Hematopoietic multipotent progenitor cell treated with erythropoietin and hydrocortisone succinate and interleukin-3 and kit ligand, for 17 days (in vitro differentiated cells): ENCODE measurements at regions not wholly inside any gene's neighbourhood (a gene's known extent, or its start where the extent isn't known, plus 50 kb on each side); places are given as distances from the start of the nearest gene placed in this dataset.

ENCODE experiments used
- DNase-seq: peaks from one replicate; pipeline ENCODE4 v3.0.0-alpha.2; 2015; ENCODE audit warnings: low spot score

- DNase-seq = no peak
These were observed 372.5 kb upstream of the SYT4 start for GRCh38 chr18:43649649-43650357.

GRCh38 chr18:43650426-43650825 is 373.1 kb upstream of the SYT4 start:
- DNase-seq = no peak

DNA sequence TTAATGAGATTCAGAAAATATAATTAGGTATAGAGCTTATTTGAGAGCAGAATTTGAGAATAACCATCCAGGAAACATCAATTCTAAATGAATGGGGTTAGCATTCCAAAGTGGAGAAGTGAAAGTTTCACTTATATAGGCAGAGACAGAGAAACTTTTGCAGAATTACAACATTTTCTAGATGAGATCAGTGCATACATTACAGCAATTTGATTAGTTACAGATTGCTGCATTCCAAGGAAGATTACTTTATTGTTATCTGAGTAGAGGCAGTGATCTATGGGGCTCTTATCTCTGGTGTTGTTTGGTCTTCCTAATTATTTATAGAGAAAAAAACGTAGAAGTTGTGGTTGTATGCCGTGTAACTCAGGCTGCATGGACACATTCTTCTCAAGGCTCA is 373.8 kb upstream of the SYT4 start:
- DNase-seq = no peak

- DNase-seq = no peak
These were observed 379.3 kb upstream of the SYT4 start for GRCh38 chr18:43656547-43656946.

GRCh38 chr18:43661570-43661969 is 384.3 kb upstream of the SYT4 start:
- DNase-seq = no peak

DNA sequence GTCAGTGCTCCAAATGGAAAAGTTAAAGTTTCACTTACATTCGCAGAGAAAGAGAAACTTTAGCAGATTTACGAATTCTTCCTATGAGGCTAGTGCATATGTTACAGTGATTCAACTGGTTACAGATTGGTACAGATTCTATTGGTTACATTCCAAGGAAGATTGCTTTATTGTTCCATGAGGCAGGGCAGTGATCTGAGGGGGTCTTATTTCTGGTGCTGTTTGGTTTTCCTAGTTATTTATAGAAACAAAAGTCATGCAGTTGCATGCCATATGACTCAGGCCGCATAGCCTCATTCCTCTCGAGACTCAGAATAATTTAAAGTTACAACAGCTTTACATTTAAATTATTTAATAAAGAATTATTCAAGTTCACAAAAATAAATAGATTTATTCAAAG is 385.4 kb upstream of the SYT4 start:
- no peak for DNase-seq

DNA sequence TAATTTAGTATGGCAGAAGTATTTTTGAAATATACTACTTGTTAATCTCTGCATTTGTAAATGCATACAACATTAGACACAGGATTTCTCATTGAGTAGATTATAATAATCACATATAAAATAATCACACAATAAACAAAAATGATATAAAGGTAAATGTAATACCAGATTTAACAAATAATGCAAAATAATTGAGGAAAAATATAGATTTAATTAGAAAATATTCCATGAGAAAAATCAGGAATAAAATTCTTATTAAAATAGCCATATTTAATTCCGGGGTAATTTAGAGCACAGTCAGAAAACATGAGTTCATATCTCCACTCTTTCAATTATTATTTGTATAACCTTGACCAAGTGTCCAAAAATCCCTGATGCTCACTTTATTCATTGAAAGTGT is 385.9 kb upstream of the SYT4 start:
- DNase-seq = no peak

- DNase-seq = no peak
These were observed 387.3 kb upstream of the SYT4 start for GRCh38 chr18:43664487-43665008.

DNA sequence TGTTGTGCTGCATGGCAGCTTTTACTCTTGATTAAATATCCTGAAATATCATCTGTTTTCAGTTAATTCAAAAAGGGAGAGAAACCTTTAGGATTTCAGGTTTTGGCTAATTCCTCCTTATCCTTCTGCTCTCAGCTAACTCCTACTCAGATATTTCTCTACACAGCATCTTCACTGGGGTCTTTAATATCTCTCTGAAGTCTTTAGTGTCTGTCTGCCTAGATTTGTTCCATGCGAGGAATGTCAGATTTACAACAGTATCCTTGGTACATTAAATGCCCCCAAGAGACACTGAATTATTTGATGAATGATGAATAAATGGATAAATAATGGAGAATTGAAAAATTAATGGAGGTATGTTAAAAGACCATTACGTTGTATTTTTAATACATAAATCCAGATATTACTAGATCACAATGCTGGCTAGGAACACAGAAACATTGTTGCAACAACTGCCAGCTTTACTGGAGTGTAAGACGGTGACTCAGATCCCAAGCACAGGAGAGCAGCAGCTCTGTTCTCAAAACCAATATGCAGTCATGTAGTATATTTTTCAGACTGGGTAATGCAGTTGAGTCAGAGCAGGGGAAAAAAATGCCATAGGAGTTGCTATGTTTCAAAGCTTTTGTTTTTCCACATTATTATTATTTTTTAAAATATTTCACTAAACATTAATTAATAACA is 388.0 kb upstream of the SYT4 start:
- DNase-seq = no peak

GRCh38 chr18:43668866-43669265 is 391.6 kb upstream of the SYT4 start:
- DNase-seq = no peak

DNA sequence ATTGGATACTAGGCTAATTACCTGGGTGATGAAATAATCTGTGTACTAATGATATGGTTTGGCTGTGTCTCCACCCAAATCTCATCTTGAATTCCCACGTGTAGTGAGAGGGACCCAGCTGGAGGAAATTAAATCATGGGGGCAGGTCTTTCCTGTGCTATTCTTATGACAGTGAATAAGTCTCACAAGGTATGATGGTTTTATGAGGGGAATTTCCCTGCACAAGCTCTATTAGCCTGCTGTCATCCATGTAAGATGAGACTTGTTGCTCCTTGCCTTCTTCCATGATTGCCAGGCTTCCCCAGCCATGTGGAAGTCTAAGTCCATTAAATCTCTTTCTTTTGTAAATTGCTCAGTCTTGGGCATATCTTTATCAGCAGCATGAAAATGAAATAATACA is 394.1 kb upstream of the SYT4 start:
- DNase-seq = no peak

DNA sequence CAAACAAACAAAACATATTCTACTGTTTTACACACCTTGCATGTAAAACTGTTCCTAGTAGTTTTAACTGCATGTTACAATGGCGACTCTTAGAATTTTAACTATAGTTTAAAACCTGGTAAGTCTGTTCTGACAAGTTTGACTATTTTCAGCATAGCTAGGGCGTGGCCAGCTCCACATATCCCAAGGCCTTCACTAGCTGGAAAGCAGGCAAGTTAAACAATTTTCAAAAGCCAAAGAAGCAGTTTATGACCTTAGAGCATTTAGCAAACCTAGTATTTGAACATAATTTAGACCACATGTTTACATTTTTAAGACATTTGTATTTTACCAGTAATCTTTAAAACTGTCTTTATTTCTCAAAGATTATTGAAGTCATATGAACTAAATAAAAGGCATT is 402.8 kb upstream of the SYT4 start:
- no peak for DNase-seq

DNA sequence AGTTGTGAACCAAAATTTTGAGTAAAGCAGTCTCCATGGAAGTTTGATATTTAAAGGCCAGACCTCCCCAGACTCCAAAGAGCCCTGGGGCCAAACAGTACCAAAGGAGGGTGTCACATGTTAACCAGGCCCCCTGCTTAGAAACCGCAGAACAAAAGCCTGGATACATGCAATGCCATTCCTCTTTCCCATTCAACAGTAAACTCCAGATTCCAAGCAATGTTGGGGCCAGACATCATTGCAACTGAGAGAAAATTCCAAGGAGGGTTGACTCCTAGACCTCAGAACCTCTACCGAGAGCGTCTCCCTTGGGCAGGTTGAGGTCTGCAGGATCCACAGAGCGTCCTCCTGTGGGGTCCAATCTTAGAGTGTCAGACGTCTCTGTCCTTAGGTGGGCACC is 404.4 kb upstream of the SYT4 start:
- DNase-seq = no peak

DNA sequence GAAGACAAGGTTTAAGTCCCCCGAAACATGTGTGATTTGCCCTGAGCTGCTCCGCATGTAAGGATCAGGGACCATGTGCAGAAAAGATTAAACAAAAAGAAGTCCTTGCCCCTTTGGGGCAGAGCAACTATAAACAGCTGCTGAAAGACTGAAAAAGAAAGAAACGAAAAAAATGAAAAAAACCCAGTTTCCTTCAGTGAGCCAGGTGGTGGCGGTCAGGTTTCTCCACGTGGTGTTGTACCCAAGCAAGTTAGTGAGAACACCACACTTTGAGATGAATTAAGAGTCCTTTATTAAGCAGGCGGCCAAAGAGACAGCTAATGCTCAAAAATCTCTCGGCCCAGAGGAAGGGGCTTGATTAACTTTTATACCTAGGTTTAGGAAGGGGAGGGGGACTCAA is 404.9 kb upstream of the SYT4 start:
- no peak for DNase-seq

- DNase-seq = no peak
These were observed 409.4 kb upstream of the SYT4 start for GRCh38 chr18:43686709-43687108.

GRCh38 chr18:43692099-43692690 is 414.9 kb upstream of the SYT4 start:
- DNase-seq = no peak

GRCh38 chr18:43702399-43702798 is 425.1 kb upstream of the SYT4 start:
- no peak for DNase-seq

DNA sequence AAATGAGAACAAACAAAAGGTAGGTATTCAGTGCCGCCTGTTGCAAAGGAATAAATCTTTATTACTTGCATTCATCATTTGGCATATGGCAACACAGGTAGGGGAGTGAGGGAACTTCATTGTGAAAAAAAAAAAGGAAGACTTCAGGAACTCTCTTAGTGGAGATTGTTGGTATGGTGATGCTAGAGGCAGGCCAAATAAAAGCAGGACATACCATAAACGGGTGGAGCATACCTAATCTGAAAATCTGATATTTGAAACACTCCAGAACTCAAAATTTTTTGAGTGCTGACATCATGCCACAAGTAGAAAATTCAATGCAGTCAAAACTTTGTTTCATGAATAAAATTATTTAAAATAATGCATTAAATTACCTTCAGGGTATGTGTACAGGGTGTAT is 425.8 kb upstream of the SYT4 start:
- no peak for DNase-seq

GRCh38 chr18:43705850-43706249 is 428.6 kb upstream of the SYT4 start:
- no peak for DNase-seq

DNA sequence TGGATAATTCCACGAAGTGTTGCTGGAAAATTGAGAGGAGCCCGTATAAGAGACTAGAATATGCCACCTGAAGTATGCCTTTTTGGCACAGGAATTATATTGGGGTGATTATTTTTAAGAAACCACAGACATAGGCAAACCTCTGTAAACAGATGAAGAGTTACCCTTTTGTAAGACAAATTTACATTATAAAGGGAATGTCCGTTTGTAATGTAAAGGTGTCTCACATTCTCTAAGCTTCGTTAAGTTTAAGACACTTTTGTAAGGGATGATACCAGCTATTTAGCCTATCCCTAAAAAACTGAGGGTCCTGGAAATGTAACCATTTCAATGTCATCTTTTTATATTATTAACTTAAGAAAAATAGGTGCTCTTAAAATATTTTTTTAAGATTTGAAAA is 432.8 kb upstream of the SYT4 start:
- no peak for DNase-seq

DNA sequence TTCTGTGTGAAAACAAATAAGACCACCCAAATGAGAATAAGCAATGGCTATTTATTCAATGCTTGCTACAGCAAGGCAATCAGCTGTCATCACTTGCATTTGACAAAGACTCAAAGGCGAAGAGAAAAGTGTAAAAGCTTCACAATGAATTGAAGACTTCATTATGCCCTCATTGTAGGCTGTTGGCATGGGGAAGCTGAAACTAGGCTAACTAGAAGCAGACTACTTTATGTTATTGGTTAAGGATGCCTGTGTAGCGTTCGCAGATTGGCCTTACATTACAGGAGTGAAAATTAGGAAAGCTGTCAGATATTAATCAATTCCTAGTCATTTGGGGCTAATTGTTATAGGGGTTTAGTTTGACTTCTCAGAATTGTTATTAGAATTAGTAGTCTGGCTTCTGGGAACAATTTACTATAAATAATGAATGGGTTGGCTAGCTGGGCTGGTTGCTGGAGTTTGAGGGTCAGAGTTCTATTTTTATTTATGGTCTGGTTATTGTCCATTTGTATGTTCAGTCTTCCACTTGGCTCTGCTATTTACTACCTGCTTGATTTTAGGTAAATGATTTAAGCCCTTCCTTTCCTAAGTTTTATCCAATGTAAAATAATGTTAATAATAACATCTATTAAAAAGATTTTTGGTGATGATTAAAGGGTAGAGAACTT is 437.2 kb upstream of the SYT4 start:
- DNase-seq = no peak

DNA sequence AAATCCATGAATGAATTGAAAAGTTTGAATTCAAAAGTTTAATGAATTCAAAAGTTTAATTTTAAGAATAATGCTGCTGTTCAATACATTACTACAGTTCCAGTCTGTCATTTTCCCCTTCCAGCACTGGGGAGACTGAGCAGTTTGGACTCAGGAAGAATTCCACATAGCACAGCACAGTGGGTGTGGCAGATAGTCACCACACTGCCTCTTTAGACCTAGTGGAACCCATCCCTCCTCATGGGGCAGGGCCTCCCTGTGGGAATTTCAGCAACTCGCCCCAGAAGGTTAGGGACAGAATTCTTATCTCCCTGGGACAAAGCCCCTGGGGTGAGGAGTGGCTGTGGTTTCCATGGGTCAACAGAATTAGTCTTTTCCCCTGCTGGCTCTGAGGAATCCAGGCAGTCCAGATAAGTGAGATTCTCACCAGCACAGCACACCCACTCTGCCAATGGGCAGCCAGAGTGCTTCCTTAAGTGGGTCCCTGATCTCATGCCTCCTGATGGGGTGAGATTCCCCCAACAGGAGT is 442.0 kb upstream of the SYT4 start:
- no peak for DNase-seq

GRCh38 chr18:43720041-43720440 is 442.8 kb upstream of the SYT4 start:
- no peak for DNase-seq
